Neural cell (in vitro differentiated cells): ENCODE measurements at regions not wholly inside any gene's neighbourhood (a gene's known extent, or its start where the extent isn't known, plus 50 kb on each side); places are given as distances from the start of the nearest gene placed in this dataset.

Experiments used
- CTCF ChIP-seq: fragments of 450-650 bp; IDR thresholded peaks from 2 replicates; pipeline ENCODE4 v1.5.1; 2014; ENCODE audit warnings: antibody characterized with exemption, mild to moderate bottlenecking, moderate library complexity; ENCODE audit not compliant: poor library complexity, severe bottlenecking
- EP300 ChIP-seq: fragments of 450-650 bp; conservative IDR thresholded peaks from 2 replicates; pipeline ENCODE4 v1.6.1; 2014; ENCODE audit warnings: antibody characterized with exemption, mild to moderate bottlenecking, moderate library complexity; ENCODE audit not compliant: poor library complexity, severe bottlenecking
- EZH2 ChIP-seq: fragments of 200-600, 300-800 bp; shearing (Covaris generic), sonication (generic); IDR thresholded peaks from 2 replicates; pipeline ENCODE4 v1.6.1; 2014; ENCODE audit warnings: antibody characterized with exemption, low read length, borderline replicate concordance, mild to moderate bottlenecking; ENCODE audit not compliant: insufficient read depth, poor library complexity, severe bottlenecking
- MXI1 ChIP-seq: fragments of 450-650 bp; conservative IDR thresholded peaks from 2 replicates; pipeline ENCODE4 v1.6.1; 2014; ENCODE audit warnings: antibody characterized with exemption, mild to moderate bottlenecking; ENCODE audit not compliant: poor library complexity, severe bottlenecking
- POLR2AphosphoS5 ChIP-seq: IDR thresholded peaks from 2 replicates; pipeline ENCODE4 v1.6.1; 2012
- RAD21 ChIP-seq: fragments of 450-650 bp; conservative IDR thresholded peaks from 2 replicates; pipeline ENCODE4 v1.6.1; 2014; ENCODE audit warnings: antibody characterized with exemption, mild to moderate bottlenecking, moderate library complexity
- REST ChIP-seq: IDR thresholded peaks from 2 replicates; pipeline ENCODE4 v1.6.1; 2012; ENCODE audit warnings: borderline replicate concordance
- SMC3 ChIP-seq: fragments of 450-650 bp; conservative IDR thresholded peaks from 2 replicates; pipeline ENCODE4 v1.6.1; 2014; ENCODE audit warnings: antibody characterized with exemption, mild to moderate bottlenecking, moderate library complexity; ENCODE audit not compliant: poor library complexity

- no peak for TF ChIP-seq CTCF
- peak; percentile 74 for TF ChIP-seq EP300
- TF ChIP-seq RAD21 = no peak
- no peak for TF ChIP-seq REST
- peak; percentile 63 for TF ChIP-seq POLR2AphosphoS5
- no peak for TF ChIP-seq EZH2
- no peak for TF ChIP-seq SMC3
- TF ChIP-seq MXI1 = no peak
Observed at GRCh38 chr2:185674232-185674631, 64.4 kb upstream of the FSIP2 start.
